H1 (cell line): ENCODE measurements at regions not wholly inside any gene's neighbourhood (a gene's known extent, or its start where the extent isn't known, plus 50 kb on each side); places are given as distances from the start of the nearest gene placed in this dataset.

Source experiments
- CEBPB ChIP-seq: IDR thresholded peaks from 2 replicates; pipeline ENCODE4 v1.6.1; 2012; ENCODE audit warnings: low read depth, low read length
- CREB1 ChIP-seq: IDR thresholded peaks from 2 replicates; pipeline ENCODE4 v1.6.1; 2012; ENCODE audit warnings: inconsistent platforms
- CTBP2 ChIP-seq: IDR thresholded peaks from 2 replicates; pipeline ENCODE4 v1.7.0; 2011; ENCODE audit warnings: borderline replicate concordance, mild to moderate bottlenecking, moderate library complexity, mixed read lengths, low read length; ENCODE audit not compliant: insufficient read depth, insufficient read length
- EZH2 ChIP-seq: fragments of 200-600 bp; sonication (generic); IDR thresholded peaks from 2 replicates; pipeline ENCODE4 v1.7.1; 2012; ENCODE audit warnings: low read depth, mild to moderate bottlenecking, moderate library complexity, low read length, inconsistent platforms; ENCODE audit not compliant: severe bottlenecking
- POU5F1 ChIP-seq: IDR thresholded peaks from 2 replicates; pipeline ENCODE4 v1.6.1; 2011; ENCODE audit warnings: low read depth, mild to moderate bottlenecking, low read length, moderate library complexity
- SRF ChIP-seq: IDR thresholded peaks from 2 replicates; pipeline ENCODE4 v1.6.1; 2011; ENCODE audit warnings: mild to moderate bottlenecking, low read depth, low read length, moderate library complexity
- TF ChIP-seq, protein P1 (sequence below): fragments of 300-600 bp; sonication (generic); IDR thresholded peaks from 2 replicates; pipeline ENCODE4 v1.7.1; 2012; ENCODE audit warnings: low read length, moderate library complexity, mild to moderate bottlenecking, inconsistent platforms; ENCODE audit not compliant: insufficient replicate concordance

DNA sequence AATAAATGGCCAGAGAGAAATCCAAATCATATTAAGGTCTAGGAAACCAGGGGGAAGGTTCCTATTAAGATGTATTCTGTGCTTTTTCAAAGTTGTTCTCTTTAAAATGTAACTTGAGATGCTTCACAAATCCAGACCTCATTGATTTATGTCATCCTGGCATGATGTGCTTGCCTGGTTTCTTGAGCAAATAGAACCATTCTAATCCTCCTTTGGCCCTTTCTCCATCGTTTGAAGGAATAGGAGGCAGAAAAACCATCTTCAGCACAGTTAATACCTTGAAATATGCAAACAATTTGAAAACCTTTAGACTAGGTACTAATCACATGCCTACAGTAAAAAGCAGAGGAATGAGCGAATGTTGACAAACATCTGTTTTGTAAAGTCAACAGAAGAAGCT, 202.2 kb upstream of the CXorf66 start (continued):
- TF ChIP-seq, protein P1, sequence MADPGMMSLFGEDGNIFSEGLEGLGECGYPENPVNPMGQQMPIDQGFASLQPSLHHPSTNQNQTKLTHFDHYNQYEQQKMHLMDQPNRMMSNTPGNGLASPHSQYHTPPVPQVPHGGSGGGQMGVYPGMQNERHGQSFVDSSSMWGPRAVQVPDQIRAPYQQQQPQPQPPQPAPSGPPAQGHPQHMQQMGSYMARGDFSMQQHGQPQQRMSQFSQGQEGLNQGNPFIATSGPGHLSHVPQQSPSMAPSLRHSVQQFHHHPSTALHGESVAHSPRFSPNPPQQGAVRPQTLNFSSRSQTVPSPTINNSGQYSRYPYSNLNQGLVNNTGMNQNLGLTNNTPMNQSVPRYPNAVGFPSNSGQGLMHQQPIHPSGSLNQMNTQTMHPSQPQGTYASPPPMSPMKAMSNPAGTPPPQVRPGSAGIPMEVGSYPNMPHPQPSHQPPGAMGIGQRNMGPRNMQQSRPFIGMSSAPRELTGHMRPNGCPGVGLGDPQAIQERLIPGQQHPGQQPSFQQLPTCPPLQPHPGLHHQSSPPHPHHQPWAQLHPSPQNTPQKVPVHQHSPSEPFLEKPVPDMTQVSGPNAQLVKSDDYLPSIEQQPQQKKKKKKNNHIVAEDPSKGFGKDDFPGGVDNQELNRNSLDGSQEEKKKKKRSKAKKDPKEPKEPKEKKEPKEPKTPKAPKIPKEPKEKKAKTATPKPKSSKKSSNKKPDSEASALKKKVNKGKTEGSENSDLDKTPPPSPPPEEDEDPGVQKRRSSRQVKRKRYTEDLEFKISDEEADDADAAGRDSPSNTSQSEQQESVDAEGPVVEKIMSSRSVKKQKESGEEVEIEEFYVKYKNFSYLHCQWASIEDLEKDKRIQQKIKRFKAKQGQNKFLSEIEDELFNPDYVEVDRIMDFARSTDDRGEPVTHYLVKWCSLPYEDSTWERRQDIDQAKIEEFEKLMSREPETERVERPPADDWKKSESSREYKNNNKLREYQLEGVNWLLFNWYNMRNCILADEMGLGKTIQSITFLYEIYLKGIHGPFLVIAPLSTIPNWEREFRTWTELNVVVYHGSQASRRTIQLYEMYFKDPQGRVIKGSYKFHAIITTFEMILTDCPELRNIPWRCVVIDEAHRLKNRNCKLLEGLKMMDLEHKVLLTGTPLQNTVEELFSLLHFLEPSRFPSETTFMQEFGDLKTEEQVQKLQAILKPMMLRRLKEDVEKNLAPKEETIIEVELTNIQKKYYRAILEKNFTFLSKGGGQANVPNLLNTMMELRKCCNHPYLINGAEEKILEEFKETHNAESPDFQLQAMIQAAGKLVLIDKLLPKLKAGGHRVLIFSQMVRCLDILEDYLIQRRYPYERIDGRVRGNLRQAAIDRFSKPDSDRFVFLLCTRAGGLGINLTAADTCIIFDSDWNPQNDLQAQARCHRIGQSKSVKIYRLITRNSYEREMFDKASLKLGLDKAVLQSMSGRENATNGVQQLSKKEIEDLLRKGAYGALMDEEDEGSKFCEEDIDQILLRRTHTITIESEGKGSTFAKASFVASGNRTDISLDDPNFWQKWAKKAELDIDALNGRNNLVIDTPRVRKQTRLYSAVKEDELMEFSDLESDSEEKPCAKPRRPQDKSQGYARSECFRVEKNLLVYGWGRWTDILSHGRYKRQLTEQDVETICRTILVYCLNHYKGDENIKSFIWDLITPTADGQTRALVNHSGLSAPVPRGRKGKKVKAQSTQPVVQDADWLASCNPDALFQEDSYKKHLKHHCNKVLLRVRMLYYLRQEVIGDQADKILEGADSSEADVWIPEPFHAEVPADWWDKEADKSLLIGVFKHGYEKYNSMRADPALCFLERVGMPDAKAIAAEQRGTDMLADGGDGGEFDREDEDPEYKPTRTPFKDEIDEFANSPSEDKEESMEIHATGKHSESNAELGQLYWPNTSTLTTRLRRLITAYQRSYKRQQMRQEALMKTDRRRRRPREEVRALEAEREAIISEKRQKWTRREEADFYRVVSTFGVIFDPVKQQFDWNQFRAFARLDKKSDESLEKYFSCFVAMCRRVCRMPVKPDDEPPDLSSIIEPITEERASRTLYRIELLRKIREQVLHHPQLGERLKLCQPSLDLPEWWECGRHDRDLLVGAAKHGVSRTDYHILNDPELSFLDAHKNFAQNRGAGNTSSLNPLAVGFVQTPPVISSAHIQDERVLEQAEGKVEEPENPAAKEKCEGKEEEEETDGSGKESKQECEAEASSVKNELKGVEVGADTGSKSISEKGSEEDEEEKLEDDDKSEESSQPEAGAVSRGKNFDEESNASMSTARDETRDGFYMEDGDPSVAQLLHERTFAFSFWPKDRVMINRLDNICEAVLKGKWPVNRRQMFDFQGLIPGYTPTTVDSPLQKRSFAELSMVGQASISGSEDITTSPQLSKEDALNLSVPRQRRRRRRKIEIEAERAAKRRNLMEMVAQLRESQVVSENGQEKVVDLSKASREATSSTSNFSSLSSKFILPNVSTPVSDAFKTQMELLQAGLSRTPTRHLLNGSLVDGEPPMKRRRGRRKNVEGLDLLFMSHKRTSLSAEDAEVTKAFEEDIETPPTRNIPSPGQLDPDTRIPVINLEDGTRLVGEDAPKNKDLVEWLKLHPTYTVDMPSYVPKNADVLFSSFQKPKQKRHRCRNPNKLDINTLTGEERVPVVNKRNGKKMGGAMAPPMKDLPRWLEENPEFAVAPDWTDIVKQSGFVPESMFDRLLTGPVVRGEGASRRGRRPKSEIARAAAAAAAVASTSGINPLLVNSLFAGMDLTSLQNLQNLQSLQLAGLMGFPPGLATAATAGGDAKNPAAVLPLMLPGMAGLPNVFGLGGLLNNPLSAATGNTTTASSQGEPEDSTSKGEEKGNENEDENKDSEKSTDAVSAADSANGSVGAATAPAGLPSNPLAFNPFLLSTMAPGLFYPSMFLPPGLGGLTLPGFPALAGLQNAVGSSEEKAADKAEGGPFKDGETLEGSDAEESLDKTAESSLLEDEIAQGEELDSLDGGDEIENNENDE, result no peak
- TF ChIP-seq EZH2 (no peak), POU5F1 (no peak), CTBP2 (no peak), CREB1 (no peak), CEBPB (no peak), SRF (no peak)
